Cardiac septum (tissue), 1 donor: ENCODE measurements at regions not wholly inside any gene's neighbourhood (a gene's known extent, or its start where the extent isn't known, plus 50 kb on each side); places are given as distances from the start of the nearest gene placed in this dataset.

ENCODE experiments used
- DNase-seq: peaks from one replicate; pipeline ENCODE4 v3.0.0-alpha.2; 2020; ENCODE audit warnings: low spot score
- intact Hi-C: fragments of 100-400 bp; cut with DNase I; formaldehyde crosslinking; loops from one replicate; pipeline ENCODE4 v1.14.0; 2022
- donor health status: DM: no; HTN: no; CAD: no.

GRCh38 chr1:231108516-231109302 lies 53.1 kb upstream of the TRIM67 start:
- DNase-seq: no peak
- intact Hi-C loops: no loop called here

- intact Hi-C loops: no loop called here
- no peak for DNase-seq
These were observed 54.1 kb upstream of the TRIM67 start for GRCh38 chr1:231107600-231108326.

GRCh38 chr1:231107151-231107550 lies 54.7 kb upstream of the TRIM67 start:
- no peak for DNase-seq
- intact Hi-C loops: no loop called here

- intact Hi-C loops: no loop called here
- DNase-seq: no peak
These were observed 55.5 kb upstream of the TRIM67 start for GRCh38 chr1:231106347-231106746.

- no peak for DNase-seq
- intact Hi-C loops: no loop called here
These were observed 56.9 kb upstream of the TRIM67 start for GRCh38 chr1:231104917-231105316.

GRCh38 chr1:231103961-231104360 lies 57.9 kb upstream of the TRIM67 start:
- no peak for DNase-seq
- intact Hi-C loops: no loop called here

- intact Hi-C loops: no loop called here
- no peak for DNase-seq
These were observed 60.1 kb upstream of the FAM89A start for GRCh38 chr1:231099996-231100767.

GRCh38 chr1:231099311-231099710 lies 59.3 kb upstream of the FAM89A start:
- no peak for DNase-seq
- intact Hi-C loops: no loop called here

GRCh38 chr1:231095595-231095994 lies 55.5 kb upstream of the FAM89A start:
- intact Hi-C loops: no loop called here

GRCh38 chr1:231094421-231094820 lies 54.4 kb upstream of the FAM89A start:
- DNase-seq: no peak
- intact Hi-C loops: no loop called here

More at GRCh38 chr1:231095595-231095994, 55.5 kb upstream of the FAM89A start:
- DNase-seq: no peak

GRCh38 chr1:231093156-231093922 lies 53.3 kb upstream of the FAM89A start:
- intact Hi-C loops: loop anchor here (1.0 kb wide), 1 partner anchor 118 kb away; no protein-coding TSS in a partner anchor
- DNase-seq: no peak

- intact Hi-C loops: no loop called here
- DNase-seq: no peak
These were observed 52.3 kb upstream of the FAM89A start for GRCh38 chr1:231092380-231092779.

- no peak for DNase-seq
- intact Hi-C loops: no loop called here
These were observed 51.8 kb upstream of the FAM89A start for GRCh38 chr1:231091831-231092301.

- intact Hi-C loops: no loop called here
- no peak for DNase-seq
These were observed 51.4 kb upstream of the FAM89A start for GRCh38 chr1:231091415-231091814.
